HepG2 (cell line): ENCODE measurements at regions not wholly inside any gene's neighbourhood (a gene's known extent, or its start where the extent isn't known, plus 50 kb on each side); places are given as distances from the start of the nearest gene placed in this dataset.

Experiments
- AGO2 ChIP-seq: fragments of 200-400 bp; formaldehyde crosslinking; optimal IDR thresholded peaks from 2 replicates; pipeline ENCODE3; 2017; ENCODE audit warnings: mild to moderate bottlenecking, low read depth, low read length, moderate library complexity
- AKAP8 ChIP-seq: sonication (generic); formaldehyde crosslinking; IDR thresholded peaks from 2 replicates; pipeline ENCODE4 v1.5.1; 2020; ENCODE audit warnings: mild to moderate bottlenecking, missing genetic modification reagents
- ARNT2 ChIP-seq: sonication (generic); formaldehyde crosslinking; IDR thresholded peaks from 2 replicates; pipeline ENCODE4 v1.8.0; 2022; ENCODE audit warnings: mild to moderate bottlenecking, low read depth, missing genetic modification reagents, moderate library complexity
- CCDC6 ChIP-seq: sonication (generic); formaldehyde crosslinking; IDR thresholded peaks from 2 replicates; pipeline ENCODE4 v1.8.1; 2022; ENCODE audit warnings: mild to moderate bottlenecking, missing genetic modification reagents, moderate library complexity
- CEBPG ChIP-seq: IDR thresholded peaks from 2 replicates; pipeline ENCODE4 v1.6.1; 2016
- ETV6 ChIP-seq: sonication (generic); formaldehyde crosslinking; conservative IDR thresholded peaks from 2 replicates; pipeline ENCODE4 v1.4.0; 2020; ENCODE audit warnings: missing genetic modification reagents
- GLI4 ChIP-seq: sonication (generic); formaldehyde crosslinking; IDR thresholded peaks from 2 replicates; pipeline ENCODE4 v1.5.1; 2020; ENCODE audit warnings: missing genetic modification reagents, mild to moderate bottlenecking, moderate library complexity, borderline replicate concordance
- GPBP1L1 ChIP-seq: sonication (generic); formaldehyde crosslinking; IDR thresholded peaks from 2 replicates; pipeline ENCODE4 v1.5.0; 2020; ENCODE audit warnings: mild to moderate bottlenecking, missing genetic modification reagents
- HIC2 ChIP-seq: sonication (generic); formaldehyde crosslinking; IDR thresholded peaks from 2 replicates; pipeline ENCODE4 v1.9.0; 2022; ENCODE audit warnings: low read depth, missing genetic modification reagents
- HMG20A ChIP-seq: IDR thresholded peaks from 2 replicates; pipeline ENCODE4 v1.6.1; 2016; ENCODE audit warnings: borderline replicate concordance
- HMGA1 ChIP-seq: sonication (generic); formaldehyde crosslinking; conservative IDR thresholded peaks from 2 replicates; pipeline ENCODE4 v1.4.0; 2020; ENCODE audit warnings: missing genetic modification reagents
- IKZF5 ChIP-seq: IDR thresholded peaks from 2 replicates; pipeline ENCODE4 v1.6.1; 2018; ENCODE audit warnings: missing genetic modification reagents, mild to moderate bottlenecking, missing compliant biosample characterization
- KLF13 ChIP-seq: sonication (generic); formaldehyde crosslinking; IDR thresholded peaks from 2 replicates; pipeline ENCODE4 v1.4.0; 2020; ENCODE audit warnings: mild to moderate bottlenecking, missing genetic modification reagents
- KLF9 ChIP-seq: IDR thresholded peaks from 2 replicates; pipeline ENCODE4 v1.6.1; 2016; ENCODE audit warnings: low read depth
- LCORL ChIP-seq, 2 experiments: fragments of 450-650 bp in 1 of 2; sonication (generic) in 1 of 2; formaldehyde crosslinking in 1 of 2; IDR thresholded peaks; 2 replicates each; pipeline versions ENCODE4 v1.5.0 to v1.6.1; 2017 to 2020; ENCODE audit warnings: antibody characterized with exemption in 1 of 2, missing genetic modification reagents in 1 of 2
- RFX1 ChIP-seq: fragments of 450-650 bp; IDR thresholded peaks from 2 replicates; pipeline ENCODE4 v1.6.1; 2017
- SALL1 ChIP-seq: sonication (generic); formaldehyde crosslinking; IDR thresholded peaks from 2 replicates; pipeline ENCODE4 v1.8.0; 2022; ENCODE audit warnings: mild to moderate bottlenecking, missing genetic modification reagents
- TMF1 ChIP-seq: sonication (generic); formaldehyde crosslinking; IDR thresholded peaks from 2 replicates; pipeline ENCODE4 v1.8.1; 2022; ENCODE audit warnings: low read depth, missing genetic modification reagents
- YY1 ChIP-seq: IDR thresholded peaks from 2 replicates; pipeline ENCODE4 v1.6.1; 2011; ENCODE audit warnings: low read length, low read depth, moderate library complexity, mild to moderate bottlenecking; ENCODE audit not compliant: insufficient read depth, insufficient replicate concordance
- ZNF230 ChIP-seq: sonication (generic); formaldehyde crosslinking; IDR thresholded peaks from 2 replicates; pipeline ENCODE4 v1.4.0; 2020; ENCODE audit warnings: mild to moderate bottlenecking, missing genetic modification reagents
- ZNF234 ChIP-seq: sonication (generic); formaldehyde crosslinking; conservative IDR thresholded peaks from 2 replicates; pipeline ENCODE4 v1.5.1; 2020; ENCODE audit warnings: mild to moderate bottlenecking, missing genetic modification reagents
- ZNF431 ChIP-seq: sonication (generic); formaldehyde crosslinking; IDR thresholded peaks from 2 replicates; pipeline ENCODE4 v1.9.0; 2022; ENCODE audit warnings: missing genetic modification reagents, low read depth, mild to moderate bottlenecking, borderline replicate concordance
- ZNF446 ChIP-seq: sonication (generic); formaldehyde crosslinking; IDR thresholded peaks from 2 replicates; pipeline ENCODE4 v1.5.0; 2020; ENCODE audit warnings: mild to moderate bottlenecking, missing genetic modification reagents
- ZNF746 ChIP-seq: sonication (generic); formaldehyde crosslinking; IDR thresholded peaks from 2 replicates; pipeline ENCODE4 v1.8.0; 2022; ENCODE audit warnings: mild to moderate bottlenecking, missing genetic modification reagents
- TF ChIP-seq, protein P1 (sequence below): IDR thresholded peaks from 2 replicates; pipeline ENCODE4 v1.6.1; 2016
- TF ChIP-seq, protein P2 (sequence below): sonication (generic); formaldehyde crosslinking; IDR thresholded peaks from 2 replicates; pipeline ENCODE4 v1.5.0; 2020; ENCODE audit warnings: missing genetic modification reagents, mild to moderate bottlenecking, borderline replicate concordance

DNA sequence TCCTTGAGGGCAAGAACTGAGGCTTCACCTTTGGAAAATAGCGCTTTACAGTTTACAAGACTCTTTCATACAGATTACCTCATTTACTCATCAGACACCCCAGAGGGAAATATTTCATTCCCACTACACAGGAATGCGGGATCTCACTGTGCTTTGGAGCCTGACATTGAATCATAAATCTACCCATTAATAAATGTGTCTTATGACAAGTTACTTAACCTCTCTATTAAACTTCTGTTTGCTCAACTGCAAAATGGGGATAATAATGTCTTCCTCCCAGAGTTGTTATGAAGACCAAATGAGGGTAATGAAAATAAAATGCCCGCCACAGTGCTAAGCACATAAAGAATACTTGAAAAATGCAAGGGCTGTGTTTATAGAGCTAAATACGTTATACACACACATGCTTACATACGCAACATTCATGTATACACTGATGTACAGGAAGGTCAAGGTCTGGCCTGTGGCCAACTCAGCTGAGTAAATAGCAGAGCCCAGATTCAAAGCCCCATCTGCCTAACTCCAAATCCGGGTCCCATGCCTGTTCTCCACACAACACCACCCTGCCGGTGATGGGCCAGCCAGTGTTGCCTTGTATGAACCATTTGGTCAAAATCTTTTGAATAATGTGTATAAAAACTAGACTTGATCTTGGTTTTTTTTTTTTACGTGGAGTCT lies 56.6 kb upstream of the CALM2 start (continued):
- TF ChIP-seq CEBPG (CRISPR knock-in tag) (peak; percentile 37; the same call in 1 of the 2 replicates), ZNF431 (peak; percentile 63; the same call in 1 of the 2 replicates), HMG20A (CRISPR knock-in tag) (peak; percentile 64), ZNF746 (CRISPR knock-in tag) (no peak), AGO2 (no peak), LCORL (IDR thresholded peaks at IDR 0.05) (no peak), LCORL (CRISPR knock-in tag; IDR thresholded peaks at IDR 0.05) (peak; percentile 64; the same call in 1 of the 2 replicates), KLF9 (CRISPR knock-in tag) (no peak), ETV6 (CRISPR knock-in tag) (no peak), ARNT2 (CRISPR knock-in tag) (no peak), SALL1 (CRISPR knock-in tag) (peak; percentile 76), ZNF234 (CRISPR knock-in tag) (no peak), HMGA1 (no peak), IKZF5 (CRISPR knock-in tag) (no peak), KLF13 (CRISPR knock-in tag) (no peak), ZNF446 (CRISPR knock-in tag) (no peak), ZNF230 (CRISPR knock-in tag) (0 out of 2 replicates have a peak, but pooled peaks have one; percentile 52), RFX1 (no peak), CCDC6 (no peak), GLI4 (CRISPR knock-in tag) (no peak), YY1 (no peak), GPBP1L1 (CRISPR knock-in tag) (no peak), AKAP8 (CRISPR knock-in tag) (no peak), TMF1 (CRISPR knock-in tag) (no peak), HIC2 (CRISPR knock-in tag) (no peak)
- TF ChIP-seq, protein P1, sequence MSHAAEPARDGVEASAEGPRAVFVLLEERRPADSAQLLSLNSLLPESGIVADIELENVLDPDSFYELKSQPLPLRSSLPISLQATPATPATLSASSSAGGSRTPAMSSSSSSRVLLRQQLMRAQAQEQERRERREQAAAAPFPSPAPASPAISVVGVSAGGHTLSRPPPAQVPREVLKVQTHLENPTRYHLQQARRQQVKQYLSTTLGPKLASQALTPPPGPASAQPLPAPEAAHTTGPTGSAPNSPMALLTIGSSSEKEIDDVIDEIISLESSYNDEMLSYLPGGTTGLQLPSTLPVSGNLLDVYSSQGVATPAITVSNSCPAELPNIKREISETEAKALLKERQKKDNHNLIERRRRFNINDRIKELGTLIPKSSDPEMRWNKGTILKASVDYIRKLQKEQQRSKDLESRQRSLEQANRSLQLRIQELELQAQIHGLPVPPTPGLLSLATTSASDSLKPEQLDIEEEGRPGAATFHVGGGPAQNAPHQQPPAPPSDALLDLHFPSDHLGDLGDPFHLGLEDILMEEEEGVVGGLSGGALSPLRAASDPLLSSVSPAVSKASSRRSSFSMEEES (CRISPR knock-in tag): no peak
- TF ChIP-seq, protein P2, sequence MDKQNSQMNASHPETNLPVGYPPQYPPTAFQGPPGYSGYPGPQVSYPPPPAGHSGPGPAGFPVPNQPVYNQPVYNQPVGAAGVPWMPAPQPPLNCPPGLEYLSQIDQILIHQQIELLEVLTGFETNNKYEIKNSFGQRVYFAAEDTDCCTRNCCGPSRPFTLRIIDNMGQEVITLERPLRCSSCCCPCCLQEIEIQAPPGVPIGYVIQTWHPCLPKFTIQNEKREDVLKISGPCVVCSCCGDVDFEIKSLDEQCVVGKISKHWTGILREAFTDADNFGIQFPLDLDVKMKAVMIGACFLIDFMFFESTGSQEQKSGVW (CRISPR knock-in tag): no peak
